Activated CD8-positive, alpha-beta memory T cell treated with anti-CD3 and anti-CD28 coated beads for 36 hours (primary cell): ENCODE measurements at regions not wholly inside any gene's neighbourhood (a gene's known extent, or its start where the extent isn't known, plus 50 kb on each side); places are given as distances from the start of the nearest gene placed in this dataset.

Experiments used
- CTCF ChIA-PET: fragments of 350-600 bp; sonication (Branson Sonifier 250); formaldehyde crosslinking; loops from one replicate; lab custom pipeline; 2021; ENCODE audit warnings: antibody characterized with exemption; lab: Charles Lee
- POLR2A ChIA-PET: fragments of 350-600 bp; sonication (Branson Sonifier 250); formaldehyde crosslinking; loops from one replicate; lab custom pipeline; 2021; ENCODE audit warnings: antibody characterized with exemption; lab: Charles Lee

DNA sequence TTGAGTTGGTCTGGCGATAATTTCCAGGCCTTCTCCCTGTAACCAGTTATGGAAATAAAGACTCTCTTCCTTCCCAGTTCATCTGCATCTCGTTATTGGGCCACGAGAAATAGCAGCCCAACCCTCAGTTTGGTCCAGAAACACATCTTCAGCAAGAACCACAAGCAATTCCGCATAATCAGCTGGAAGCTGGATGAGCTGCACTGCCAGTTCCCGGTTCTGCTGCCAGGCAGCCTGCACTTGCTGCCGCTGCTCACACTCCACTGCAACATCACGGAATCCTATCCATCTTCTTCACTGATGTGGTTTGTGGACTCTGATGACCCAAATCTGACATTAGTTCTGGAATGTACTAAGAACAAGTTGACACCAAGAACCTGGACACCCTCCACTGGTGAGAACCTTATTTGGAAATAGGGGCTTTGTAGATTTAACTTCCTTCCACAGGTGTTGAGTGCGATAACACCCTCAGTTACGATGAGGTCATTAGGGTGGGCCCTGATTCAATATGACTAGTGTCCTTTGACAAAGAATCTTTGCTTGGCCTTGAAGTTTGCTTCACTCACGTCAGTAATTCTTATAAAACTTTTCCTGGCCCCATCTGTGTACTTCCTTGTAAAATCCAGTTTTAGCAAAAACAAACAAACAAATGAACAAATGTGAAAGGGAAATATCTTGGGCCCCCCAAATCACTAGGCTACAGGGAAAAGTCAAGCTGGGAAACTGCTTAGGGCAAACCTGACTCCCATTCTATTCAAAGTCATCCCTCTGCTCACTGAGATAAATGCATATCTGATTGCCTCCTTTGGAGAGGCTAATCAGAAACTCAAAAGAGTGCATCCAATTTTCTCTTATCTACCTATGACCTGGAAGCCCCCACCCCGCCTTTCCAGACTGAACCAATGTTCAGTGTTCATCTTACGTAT, 221.9 kb upstream of the PROK2 start:
- ChIA-PET POLR2A (no interaction called here), CTCF (no interaction called here)

DNA sequence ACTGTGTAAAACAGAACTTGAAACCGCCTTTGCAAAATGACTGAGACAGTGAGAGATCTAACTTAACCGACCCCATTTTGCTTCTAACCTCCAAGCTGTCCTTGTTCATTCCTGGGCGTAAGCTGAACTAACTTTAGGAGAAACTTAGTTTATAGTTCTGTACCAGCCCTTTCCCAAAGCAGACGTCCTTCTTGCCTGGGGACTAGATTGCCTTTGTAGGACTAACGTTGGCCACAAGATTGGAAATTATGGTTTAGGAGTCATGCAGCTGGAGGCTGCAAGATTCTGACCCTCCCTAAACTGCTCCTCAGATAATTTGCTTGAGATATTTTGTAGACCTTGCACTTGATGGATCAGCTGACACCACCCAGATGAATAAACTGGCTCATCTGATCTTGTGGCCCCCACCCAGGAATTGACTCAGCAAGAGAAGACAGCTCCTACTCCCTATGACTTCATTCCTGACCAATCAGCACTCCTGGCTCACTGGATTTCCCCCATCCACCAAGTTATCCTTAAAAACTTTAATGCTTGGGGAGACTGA, 219.9 kb upstream of the PROK2 start:
- CTCF ChIA-PET, result interaction anchor here (1.1 kb wide), 1 partner anchor 64 kb away, joined by 3 read pairs; no protein-coding TSS in a partner anchor
- POLR2A ChIA-PET, result no interaction called here

DNA sequence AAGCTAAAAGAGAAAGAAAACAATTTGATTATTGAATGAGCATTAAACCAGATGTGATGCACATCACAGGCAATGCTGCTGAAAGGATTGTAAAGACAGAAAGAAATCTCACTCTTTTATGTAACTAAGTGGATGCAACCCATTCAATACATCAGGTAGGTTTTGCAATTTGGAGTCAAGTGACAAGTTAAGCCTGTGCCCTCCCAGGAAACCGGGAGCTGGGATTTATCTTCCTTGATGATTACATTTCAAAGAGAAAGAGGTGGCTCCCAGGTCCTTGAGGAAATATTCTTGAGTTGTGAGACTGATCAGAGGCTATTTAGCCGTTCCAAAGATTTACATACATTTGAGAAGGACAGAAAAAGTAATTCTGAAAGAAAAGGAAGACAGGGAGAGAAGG, 219.0 kb upstream of the PROK2 start:
- ChIA-PET POLR2A (no interaction called here), CTCF (interaction anchor here (1.1 kb wide), 1 partner anchor 65 kb away, joined by 3 read pairs; no protein-coding TSS in a partner anchor)

DNA sequence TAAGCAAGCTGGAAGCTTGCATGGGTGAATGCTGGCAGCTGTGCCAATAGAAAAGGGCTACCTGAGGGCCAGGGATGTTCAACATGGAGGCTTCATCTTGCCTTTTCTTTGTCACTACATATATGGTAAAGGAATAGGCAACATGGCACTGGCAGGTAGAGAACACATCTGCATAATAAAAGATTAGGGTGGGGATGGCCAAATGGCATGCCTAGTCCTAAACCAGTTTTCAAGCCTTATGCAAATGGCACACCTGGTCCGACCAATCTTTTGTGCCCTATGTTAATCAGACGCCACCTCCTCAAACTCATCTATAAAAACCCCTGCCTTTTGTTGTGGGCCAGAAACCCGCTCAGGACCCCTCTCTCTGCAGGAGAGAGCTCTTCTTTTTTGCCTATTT, 216.8 kb upstream of the PROK2 start:
- ChIA-PET POLR2A (interaction anchor here (0.6 kb wide), 1 partner anchor 74 kb away, joined by 4 read pairs; no protein-coding TSS in a partner anchor), CTCF (interaction anchor here (1.5 kb wide), 1 partner anchor 126 kb away, joined by 3 read pairs; no protein-coding TSS in a partner anchor)

DNA sequence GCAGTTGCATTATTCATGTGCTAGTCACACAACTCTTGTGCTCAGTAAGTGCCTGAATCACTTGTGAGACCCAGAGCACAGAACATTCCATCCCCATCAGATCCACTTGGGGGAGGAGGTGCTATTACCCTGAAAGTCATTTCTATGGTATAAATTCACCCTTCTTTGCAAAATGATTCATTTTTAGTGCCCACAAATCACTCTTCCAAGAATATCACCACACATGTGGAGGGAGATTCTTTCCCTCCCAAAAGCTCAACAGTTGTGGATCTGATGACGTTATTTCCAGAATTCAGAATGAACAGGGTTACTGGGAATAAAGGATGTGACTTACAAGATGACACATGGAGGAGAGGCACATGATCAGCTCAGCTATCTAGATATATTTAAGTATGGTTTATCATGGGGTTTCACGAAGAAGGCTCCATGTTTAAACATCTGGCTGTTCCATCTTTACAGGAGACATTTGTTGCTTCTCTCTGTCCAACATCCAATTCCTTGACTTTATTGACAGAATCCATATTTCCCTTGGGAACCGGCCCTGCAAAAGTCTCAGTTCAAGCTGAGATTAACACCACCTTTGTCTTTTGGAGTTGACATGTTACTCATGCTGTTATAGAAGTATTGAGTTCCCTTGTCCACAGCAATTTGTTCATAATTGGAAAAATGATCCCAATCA, 214.2 kb upstream of the PROK2 start:
- POLR2A ChIA-PET, result interaction anchor here (1.4 kb wide), 1 partner anchor 21 kb away, joined by 14 read pairs; no protein-coding TSS in a partner anchor
- CTCF ChIA-PET, result interaction anchor here (0.6 to 2.4 kb wide), 3 partner anchors 11 to 998 kb away, joined by 3 to 6 read pairs (median 5); partner anchors contain the start of gene PPP4R2

DNA sequence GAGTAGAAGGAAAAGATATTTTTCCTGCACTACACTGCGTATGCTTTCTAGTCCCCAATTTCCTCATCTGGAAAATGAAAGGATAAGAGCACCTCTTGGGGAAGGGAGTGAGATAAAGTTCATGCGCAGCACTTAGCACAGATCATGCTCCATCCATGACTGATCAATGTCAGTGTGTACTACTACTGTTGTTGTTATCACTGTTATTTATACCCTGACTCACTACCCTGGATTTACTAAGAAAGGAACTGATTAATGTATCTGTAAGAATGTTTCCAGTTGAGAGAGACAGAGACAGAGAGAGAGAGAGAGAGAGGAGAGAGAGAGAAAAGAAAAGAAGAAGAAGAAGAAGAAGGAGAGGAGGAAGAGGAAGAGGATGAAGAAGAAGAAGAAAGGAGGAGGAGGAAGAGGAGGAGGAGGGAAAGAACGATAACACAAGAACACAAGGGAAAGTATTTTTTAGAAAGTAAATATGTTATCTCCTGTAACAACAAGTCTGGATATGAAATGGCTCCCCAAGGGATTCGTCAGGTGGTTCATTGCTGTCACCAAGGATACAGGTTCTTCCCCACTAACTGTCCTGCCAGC, 212.2 kb upstream of the PROK2 start:
- ChIA-PET POLR2A (interaction anchor here (1.3 kb wide), 1 partner anchor 20 kb away, joined by 3 read pairs; no protein-coding TSS in a partner anchor), CTCF (no interaction called here)

DNA sequence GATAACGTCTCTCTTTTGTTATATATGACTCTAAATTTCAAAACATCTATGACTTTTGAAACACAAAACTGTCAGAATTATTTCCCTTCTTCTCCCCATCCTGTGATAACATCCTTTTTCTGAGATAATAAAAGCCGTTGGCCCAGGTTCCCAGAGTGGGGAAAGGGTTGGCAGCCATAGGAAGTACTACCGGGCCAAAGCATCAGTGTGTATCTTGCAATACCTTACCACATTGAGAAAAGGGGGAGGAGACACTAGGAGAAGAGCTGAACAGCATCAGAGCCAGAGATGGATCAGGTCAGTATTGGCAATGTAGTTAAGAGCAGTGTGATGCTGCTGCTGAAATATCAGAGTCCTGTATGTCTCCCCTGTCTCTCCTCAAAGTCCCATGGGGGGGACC, 210.0 kb upstream of the PROK2 start:
- ChIA-PET POLR2A (interaction anchor here (1.0 kb wide), 1 partner anchor 21 kb away, joined by 3 read pairs; no protein-coding TSS in a partner anchor), CTCF (no interaction called here)

DNA sequence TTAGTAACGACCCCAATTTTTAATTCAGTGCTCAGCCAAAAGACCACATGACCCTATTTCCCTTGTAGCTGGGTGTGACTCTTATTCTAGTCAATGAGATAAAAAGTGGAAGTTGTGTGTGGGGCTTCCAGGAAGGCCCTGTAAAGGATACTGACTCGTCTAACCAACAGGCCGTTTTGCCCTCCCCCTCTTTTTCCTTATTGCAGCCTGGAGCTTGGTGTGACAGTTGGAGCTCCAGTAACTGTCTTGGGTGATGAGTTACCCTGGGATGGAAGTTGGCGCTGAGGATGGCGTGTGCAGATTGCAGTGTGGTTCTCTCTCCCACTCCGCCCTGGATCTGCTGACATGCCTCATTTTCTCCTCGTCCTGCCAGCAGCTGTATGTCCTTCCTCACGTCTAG, 209.3 kb upstream of the PROK2 start:
- POLR2A ChIA-PET, result interaction anchor here (1.0 kb wide), 1 partner anchor 21 kb away, joined by 3 read pairs; no protein-coding TSS in a partner anchor
- CTCF ChIA-PET, result no interaction called here

DNA sequence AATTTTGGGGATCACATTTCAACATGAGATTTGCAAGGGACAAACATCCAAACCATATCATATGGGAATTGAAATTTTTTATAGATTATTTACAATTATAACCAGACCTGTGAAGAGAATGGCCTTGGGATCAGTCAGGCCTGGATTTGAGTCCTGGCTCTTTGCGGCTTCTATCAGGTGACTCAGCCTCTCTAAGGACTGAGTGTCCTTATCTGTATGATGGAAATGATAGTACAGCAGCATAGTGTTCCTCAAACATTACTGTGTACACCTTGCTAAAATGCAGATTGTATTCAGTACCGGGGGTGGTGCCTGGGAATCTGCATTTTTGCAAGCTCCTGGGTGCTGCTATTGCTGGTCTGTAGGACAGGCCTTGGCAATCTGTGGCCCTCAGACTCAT, 206.7 kb upstream of the PROK2 start:
- POLR2A ChIA-PET, result no interaction called here

DNA sequence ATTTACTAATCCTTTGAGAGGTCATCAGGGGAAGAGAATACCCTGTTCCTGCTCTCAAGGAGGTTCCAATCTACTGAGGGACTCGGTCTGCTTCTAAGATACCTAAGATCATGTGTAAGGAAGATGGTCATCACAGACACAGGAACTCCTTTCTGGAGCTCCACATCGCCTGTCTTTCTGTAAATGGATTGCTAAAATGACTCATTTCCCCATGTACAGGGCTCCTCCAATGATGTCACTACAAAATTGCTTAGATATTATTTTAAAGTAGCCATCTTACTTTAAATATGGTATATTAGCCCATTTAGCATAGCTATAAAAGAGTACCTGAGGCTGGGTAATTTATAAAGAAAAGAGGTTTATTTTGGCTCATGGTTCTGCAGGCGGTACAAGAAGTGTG, 206.1 kb upstream of the PROK2 start:
- ChIA-PET POLR2A (no interaction called here), CTCF (no interaction called here)

More for the DNA sequence above, 206.7 kb upstream of the PROK2 start:
- CTCF ChIA-PET, result no interaction called here

DNA sequence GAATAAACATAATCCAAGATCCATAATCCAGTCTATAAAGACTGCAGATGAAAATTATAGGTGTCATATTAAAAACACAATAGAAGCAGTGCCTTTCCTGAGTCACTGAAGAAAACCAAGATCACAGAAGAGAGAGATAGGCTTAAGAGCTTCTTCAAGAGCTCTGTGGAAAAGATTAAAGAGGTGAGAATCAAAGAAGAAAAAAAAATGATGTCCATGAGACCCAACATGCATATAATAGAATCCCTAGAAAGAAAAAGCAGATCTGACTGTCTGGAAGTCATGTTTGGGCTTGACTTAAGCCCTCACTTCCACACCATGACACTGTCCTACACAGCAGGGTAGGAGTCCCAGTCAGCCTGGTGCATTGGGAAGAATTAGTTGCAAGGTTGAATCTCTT, 205.6 kb upstream of the PROK2 start:
- ChIA-PET POLR2A (no interaction called here), CTCF (interaction anchor here (0.6 kb wide), 1 partner anchor 223 kb away, joined by 3 read pairs; no protein-coding TSS in a partner anchor)

DNA sequence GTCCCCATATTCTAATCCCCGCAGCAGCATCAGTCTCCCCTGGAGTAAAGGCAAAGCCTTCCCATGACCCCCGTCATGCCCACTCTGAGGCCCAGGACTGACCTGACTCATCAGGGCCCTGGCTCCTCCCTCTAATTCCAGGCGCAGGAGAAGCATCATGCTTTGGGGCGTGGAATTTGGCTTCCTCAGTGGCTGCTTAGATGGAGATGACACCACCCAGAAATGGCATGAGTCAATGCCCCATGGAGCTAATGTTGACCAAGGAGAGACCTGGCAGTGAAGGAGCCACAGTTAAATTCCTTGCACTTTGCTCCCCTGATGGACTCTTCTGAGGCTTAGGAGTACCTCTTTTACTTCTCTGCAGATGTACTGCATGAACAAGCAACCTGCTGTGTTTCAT, 204.2 kb upstream of the PROK2 start:
- CTCF ChIA-PET, result no interaction called here
- POLR2A ChIA-PET, result no interaction called here

DNA sequence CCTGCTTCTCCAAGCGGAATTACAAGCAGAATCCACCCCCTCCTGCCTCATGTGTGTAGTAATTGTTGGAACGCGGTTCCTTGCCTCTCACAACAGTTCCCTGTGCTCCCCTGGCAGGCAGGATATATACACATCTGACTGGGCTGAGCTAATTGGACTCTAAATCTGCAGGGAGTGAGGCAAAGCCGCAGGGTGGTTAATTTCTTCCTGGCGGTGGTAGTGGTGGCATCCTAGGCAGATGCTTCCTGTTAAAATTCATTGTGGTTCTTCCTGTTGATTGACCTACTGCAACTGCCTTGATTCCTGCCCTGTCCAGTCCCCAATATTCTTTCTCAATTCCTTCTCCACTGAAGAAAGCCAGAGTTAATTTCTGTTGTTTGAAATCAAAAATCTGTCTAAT, 202.9 kb upstream of the PROK2 start:
- CTCF ChIA-PET, result interaction anchor here (0.5 to 0.7 kb wide), 2 partner anchors 10 to 430 kb away, joined by 3 read pairs; no protein-coding TSS in a partner anchor

DNA sequence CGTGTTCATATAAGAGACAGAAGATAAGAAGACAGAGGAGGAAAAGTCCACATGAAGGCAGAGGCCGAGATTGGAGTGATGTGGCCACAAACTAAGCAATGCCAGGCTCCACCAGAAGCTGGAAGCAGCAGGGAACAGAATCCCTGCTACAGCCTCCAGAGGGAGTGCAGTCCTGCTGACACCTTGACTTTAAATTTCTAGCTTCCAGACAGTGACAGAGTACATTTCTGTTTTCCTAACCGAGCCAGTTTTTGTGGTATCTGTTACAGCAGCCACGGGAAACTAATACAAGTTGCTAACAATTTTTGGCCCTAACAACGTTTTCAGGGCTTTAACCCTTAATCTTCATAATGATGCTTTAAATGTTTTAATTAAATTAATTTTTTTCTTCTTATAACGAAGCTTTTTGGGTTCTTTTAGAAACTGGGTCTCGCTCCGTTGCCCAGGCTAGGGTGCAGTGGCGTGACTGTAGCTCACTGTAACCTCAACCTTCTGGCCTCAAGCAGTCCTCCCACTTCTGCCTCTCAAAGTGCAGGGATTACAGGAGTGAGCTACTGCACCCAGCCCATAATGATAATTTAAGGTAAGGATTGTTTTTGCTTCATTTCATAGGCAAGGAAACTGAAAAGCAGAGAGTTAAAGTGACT, 202.3 kb upstream of the PROK2 start:
- ChIA-PET CTCF (no interaction called here), POLR2A (no interaction called here)

More for the DNA sequence above, 202.9 kb upstream of the PROK2 start:
- POLR2A ChIA-PET, result no interaction called here

DNA sequence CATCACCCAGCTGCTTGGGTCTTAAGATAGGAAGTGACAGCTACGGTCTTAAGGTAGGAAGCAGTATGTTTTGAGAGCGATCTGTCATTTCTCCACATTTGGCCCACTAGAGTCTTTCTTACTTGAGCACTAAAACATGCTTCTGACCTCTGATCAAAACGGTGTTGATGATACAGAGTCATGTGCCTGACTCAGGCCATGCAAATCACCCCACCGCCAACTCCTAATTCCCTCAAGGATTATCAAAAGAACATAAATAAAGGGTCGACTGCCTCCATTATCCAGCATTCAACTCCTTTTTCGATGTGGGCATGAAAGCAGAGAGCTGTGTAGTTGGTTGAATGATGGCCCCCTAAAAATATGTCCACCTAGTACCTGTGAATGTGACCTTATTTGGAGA, 201.7 kb upstream of the PROK2 start:
- ChIA-PET CTCF (interaction anchor here (0.8 kb wide), 1 partner anchor 24 kb away, joined by 3 read pairs; no protein-coding TSS in a partner anchor), POLR2A (no interaction called here)

DNA sequence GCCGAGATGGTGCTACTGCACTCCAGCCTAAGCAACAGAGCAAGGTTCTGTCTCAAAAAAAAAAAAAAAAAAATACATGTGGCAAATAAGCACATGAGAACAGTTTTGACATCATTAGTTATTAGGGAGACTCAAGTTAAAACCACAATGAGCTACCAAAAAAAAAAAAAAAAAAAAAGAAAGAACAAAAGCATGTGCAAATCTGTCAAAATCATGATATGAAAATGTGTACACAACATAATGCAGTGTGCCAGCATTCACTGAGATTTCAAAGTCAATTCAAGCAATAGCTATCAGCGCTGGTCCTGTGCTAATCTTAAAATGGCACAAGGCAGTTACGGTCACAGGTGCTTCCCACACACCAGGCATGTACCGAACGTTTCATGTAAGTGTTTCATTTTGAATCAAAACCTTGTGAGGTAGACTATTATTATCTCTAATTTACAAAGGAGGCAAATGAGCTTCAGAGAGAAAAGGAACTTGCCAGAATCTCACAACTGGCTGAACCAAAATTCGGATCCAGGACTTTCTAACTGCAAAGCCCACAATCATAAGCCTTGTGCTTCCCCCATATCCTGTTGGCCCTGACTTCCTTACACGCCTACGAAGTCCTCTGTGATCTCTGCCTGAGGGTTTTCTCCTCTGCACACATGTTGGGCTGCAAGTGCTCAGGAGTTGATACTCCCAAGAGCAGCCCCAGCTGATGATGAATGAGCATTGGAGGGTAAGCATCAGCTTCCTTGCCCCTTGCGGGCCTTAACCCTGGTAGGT, 200.1 kb upstream of the PROK2 start:
- CTCF ChIA-PET, result interaction anchor here (1.0 to 1.8 kb wide), 3 partner anchors 14 to 837 kb away, joined by 3 to 6 read pairs (median 4); no protein-coding TSS in a partner anchor
- POLR2A ChIA-PET, result interaction anchor here (0.6 kb wide), 1 partner anchor 275 kb away, joined by 3 read pairs; no protein-coding TSS in a partner anchor

DNA sequence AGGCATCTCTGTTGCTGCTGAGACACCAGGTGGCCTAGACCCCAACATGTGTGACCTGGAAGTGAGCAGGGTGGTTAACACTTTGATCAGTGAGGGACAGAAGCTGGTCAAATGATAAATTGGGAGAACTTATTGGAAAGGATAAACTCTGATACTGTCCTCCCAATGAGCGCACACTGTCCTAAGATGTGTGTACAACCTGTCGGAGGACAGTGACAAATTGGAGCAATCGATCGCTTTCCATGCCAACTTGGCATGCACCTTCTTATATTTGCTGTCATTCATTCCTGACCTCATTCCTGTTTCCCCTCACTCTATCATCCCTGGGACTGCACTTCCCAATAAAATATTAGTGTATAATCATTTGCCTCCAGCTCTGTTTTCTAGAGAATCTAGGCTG, 198.7 kb upstream of the PROK2 start:
- CTCF ChIA-PET, result interaction anchor here (1.0 to 1.2 kb wide), 3 partner anchors 22 to 838 kb away, joined by 3 read pairs; no protein-coding TSS in a partner anchor
- POLR2A ChIA-PET, result no interaction called here
